ENCODE measurements at regions not wholly inside any gene's neighbourhood (a gene's known extent, or its start where the extent isn't known, plus 50 kb on each side); places are given as distances from the start of the nearest gene placed in this dataset.

- TF ChIP-seq, protein P1, sequence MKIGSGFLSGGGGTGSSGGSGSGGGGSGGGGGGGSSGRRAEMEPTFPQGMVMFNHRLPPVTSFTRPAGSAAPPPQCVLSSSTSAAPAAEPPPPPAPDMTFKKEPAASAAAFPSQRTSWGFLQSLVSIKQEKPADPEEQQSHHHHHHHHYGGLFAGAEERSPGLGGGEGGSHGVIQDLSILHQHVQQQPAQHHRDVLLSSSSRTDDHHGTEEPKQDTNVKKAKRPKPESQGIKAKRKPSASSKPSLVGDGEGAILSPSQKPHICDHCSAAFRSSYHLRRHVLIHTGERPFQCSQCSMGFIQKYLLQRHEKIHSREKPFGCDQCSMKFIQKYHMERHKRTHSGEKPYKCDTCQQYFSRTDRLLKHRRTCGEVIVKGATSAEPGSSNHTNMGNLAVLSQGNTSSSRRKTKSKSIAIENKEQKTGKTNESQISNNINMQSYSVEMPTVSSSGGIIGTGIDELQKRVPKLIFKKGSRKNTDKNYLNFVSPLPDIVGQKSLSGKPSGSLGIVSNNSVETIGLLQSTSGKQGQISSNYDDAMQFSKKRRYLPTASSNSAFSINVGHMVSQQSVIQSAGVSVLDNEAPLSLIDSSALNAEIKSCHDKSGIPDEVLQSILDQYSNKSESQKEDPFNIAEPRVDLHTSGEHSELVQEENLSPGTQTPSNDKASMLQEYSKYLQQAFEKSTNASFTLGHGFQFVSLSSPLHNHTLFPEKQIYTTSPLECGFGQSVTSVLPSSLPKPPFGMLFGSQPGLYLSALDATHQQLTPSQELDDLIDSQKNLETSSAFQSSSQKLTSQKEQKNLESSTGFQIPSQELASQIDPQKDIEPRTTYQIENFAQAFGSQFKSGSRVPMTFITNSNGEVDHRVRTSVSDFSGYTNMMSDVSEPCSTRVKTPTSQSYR (CRISPR knock-in tag; IDR thresholded peaks at IDR 0.05) = no peak
- TF ChIP-seq, protein P2, sequence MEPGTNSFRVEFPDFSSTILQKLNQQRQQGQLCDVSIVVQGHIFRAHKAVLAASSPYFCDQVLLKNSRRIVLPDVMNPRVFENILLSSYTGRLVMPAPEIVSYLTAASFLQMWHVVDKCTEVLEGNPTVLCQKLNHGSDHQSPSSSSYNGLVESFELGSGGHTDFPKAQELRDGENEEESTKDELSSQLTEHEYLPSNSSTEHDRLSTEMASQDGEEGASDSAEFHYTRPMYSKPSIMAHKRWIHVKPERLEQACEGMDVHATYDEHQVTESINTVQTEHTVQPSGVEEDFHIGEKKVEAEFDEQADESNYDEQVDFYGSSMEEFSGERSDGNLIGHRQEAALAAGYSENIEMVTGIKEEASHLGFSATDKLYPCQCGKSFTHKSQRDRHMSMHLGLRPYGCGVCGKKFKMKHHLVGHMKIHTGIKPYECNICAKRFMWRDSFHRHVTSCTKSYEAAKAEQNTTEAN (CRISPR knock-in tag; IDR thresholded peaks at IDR 0.05) = no peak
- TF ChIP-seq FOXK1 (CRISPR knock-in tag; IDR thresholded peaks at IDR 0.05) (no peak), MYBL2 (CRISPR knock-in tag; IDR thresholded peaks at IDR 0.05) (no peak)
Observed at GRCh38 chr2:171225989-171226388, 65.3 kb upstream of the TLK1 start (continued).

DNA sequence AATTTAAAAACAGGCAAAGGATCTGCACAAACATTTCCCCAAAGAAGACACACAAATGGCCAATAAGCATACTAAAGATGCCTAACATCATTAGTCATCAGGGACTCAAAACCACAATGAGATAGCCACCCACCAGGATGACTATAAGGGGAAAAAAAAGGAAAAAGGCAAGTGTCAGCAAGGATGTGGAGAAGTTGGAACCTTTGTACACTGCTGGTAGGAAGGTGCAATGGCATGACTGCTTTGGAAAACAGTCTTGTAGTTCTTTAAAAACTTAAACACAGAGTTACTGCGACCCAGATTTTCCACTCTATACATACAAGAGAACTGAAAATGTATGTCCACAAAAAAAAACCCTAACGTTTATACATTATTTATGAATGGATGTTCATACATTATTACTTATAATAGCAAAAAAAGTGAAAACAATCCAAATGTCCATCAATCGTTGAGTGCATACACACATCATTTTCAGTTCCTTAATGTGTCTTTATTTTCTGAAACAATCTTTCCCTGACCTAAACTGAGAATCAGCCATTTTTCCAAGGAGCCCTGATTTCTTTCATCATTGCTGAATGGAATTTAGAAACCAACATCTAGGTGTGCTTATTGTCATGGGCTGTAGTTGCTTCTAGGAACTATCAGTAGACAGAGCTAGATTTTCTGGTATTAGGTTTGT lies 64.7 kb upstream of the TLK1 start:
- Mint-ChIP-seq H3K9me3 (peaks cover 15% of the 10 kb centered on the region), H3K4me3 (no peak overlapping the region), H3K27ac (no peak overlapping the region), H3K27me3 (ENCODE audit: low read depth) (no peaks in the 10 kb centered on the region), H3K4me1 (peaks cover 8% of the 10 kb centered on the region; the same call in 1 of the 2 replicates), H3K36me3 (peaks cover 3% of the 10 kb centered on the region; the same call in 1 of the 2 replicates)
- ATAC-seq (no peak), DNase-seq (ENCODE audit: low spot score) (no peak)
- CTCF ChIA-PET = no interaction called here
- TF ChIP-seq CTCF (IDR thresholded peaks at IDR 0.05) (no peak), TP53 (CRISPR knock-in tag; IDR thresholded peaks at IDR 0.05) (no peak), E2F1 (CRISPR knock-in tag; IDR thresholded peaks at IDR 0.05) (no peak), ZBTB21 (CRISPR knock-in tag; IDR thresholded peaks at IDR 0.05; ENCODE audit: borderline replicate concordance) (no peak), NFYB (CRISPR knock-in tag; conservative IDR thresholded peaks at IDR 0.05; ENCODE audit: low read depth) (no peak), ZNF219 (CRISPR knock-in tag; IDR thresholded peaks at IDR 0.05; ENCODE audit: borderline replicate concordance) (no peak), ELF4 (CRISPR knock-in tag; IDR thresholded peaks at IDR 0.05; ENCODE audit: low read depth) (no peak), FOXK1 (CRISPR knock-in tag; IDR thresholded peaks at IDR 0.05) (no peak), ZNF425 (CRISPR knock-in tag; conservative IDR thresholded peaks at IDR 0.05) (no peak), MLX (CRISPR knock-in tag; IDR thresholded peaks at IDR 0.05) (no peak), KAT7 (CRISPR knock-in tag; IDR thresholded peaks at IDR 0.05; ENCODE audit: borderline replicate concordance) (no peak), MYBL2 (CRISPR knock-in tag; IDR thresholded peaks at IDR 0.05) (no peak)
- TF ChIP-seq, protein P3, sequence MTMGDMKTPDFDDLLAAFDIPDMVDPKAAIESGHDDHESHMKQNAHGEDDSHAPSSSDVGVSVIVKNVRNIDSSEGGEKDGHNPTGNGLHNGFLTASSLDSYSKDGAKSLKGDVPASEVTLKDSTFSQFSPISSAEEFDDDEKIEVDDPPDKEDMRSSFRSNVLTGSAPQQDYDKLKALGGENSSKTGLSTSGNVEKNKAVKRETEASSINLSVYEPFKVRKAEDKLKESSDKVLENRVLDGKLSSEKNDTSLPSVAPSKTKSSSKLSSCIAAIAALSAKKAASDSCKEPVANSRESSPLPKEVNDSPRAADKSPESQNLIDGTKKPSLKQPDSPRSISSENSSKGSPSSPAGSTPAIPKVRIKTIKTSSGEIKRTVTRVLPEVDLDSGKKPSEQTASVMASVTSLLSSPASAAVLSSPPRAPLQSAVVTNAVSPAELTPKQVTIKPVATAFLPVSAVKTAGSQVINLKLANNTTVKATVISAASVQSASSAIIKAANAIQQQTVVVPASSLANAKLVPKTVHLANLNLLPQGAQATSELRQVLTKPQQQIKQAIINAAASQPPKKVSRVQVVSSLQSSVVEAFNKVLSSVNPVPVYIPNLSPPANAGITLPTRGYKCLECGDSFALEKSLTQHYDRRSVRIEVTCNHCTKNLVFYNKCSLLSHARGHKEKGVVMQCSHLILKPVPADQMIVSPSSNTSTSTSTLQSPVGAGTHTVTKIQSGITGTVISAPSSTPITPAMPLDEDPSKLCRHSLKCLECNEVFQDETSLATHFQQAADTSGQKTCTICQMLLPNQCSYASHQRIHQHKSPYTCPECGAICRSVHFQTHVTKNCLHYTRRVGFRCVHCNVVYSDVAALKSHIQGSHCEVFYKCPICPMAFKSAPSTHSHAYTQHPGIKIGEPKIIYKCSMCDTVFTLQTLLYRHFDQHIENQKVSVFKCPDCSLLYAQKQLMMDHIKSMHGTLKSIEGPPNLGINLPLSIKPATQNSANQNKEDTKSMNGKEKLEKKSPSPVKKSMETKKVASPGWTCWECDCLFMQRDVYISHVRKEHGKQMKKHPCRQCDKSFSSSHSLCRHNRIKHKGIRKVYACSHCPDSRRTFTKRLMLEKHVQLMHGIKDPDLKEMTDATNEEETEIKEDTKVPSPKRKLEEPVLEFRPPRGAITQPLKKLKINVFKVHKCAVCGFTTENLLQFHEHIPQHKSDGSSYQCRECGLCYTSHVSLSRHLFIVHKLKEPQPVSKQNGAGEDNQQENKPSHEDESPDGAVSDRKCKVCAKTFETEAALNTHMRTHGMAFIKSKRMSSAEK (CRISPR knock-in tag; IDR thresholded peaks at IDR 0.05; ENCODE audit: borderline replicate concordance) = no peak
- POLR2A ChIA-PET = no interaction called here
